CD4-positive, CD25-positive, alpha-beta regulatory T cell (primary cell): ENCODE measurements at regions not wholly inside any gene's neighbourhood (a gene's known extent, or its start where the extent isn't known, plus 50 kb on each side); places are given as distances from the start of the nearest gene placed in this dataset.

ENCODE experiments used
- ATAC-seq, 2 donors: fragments of 150-1000 bp; cut with Tn5 transposase; one replicate each; pipeline ENCODE4 v1.10.0; 2021; ENCODE audit warnings: low read depth in 2 of 2, moderate number of reproducible peaks in 2 of 2, moderate library complexity in 1 of 2
- DNase-seq, 3 donors: peaks; one replicate each; pipeline versions ENCODE4 v3.0.0 to v3.0.0-alpha.2; 2012 to 2022; ENCODE audit warnings: mixed read lengths in 1 of 3
- H3K27ac ChIP-seq: one replicate; pipeline ENCODE4 v1.7.0; 2013; ENCODE audit warnings: mild to moderate bottlenecking, low read length; ENCODE audit not compliant: insufficient read depth, poor library complexity, severe bottlenecking
- H3K27me3 ChIP-seq: one replicate; pipeline ENCODE4 v1.7.0; 2013; ENCODE audit warnings: low read length; ENCODE audit not compliant: control insufficient read depth, insufficient read depth
- H3K36me3 ChIP-seq: one replicate; pipeline ENCODE4 v1.7.0; 2013; ENCODE audit warnings: mild to moderate bottlenecking, low read length, moderate library complexity; ENCODE audit not compliant: control insufficient read depth, insufficient read depth
- H3K4me1 ChIP-seq: 2 replicates; pipeline ENCODE4 v1.7.0; 2013; ENCODE audit warnings: mild to moderate bottlenecking, low read length; ENCODE audit not compliant: insufficient read depth, control insufficient read depth, poor library complexity, severe bottlenecking
- H3K4me3 ChIP-seq: one replicate; pipeline ENCODE4 v1.7.0; 2013; ENCODE audit warnings: low read depth, mild to moderate bottlenecking, low read length, moderate library complexity
- H3K9me3 ChIP-seq, 2 experiments: 1 replicate in 1 of 2; 2 replicates in 1 of 2; pipeline ENCODE4 v1.7.0; 2013; ENCODE audit warnings: low read length in 2 of 2, mild to moderate bottlenecking in 1 of 2, moderate library complexity in 1 of 2; ENCODE audit not compliant: control insufficient read depth in 2 of 2
- H3K27ac Mint-ChIP-seq, 3 donors: one replicate each; pipeline ENCODE4 v1.8.0; 2020 to 2022; ENCODE audit warnings: mild to moderate bottlenecking in 3 of 3, mixed read lengths in 3 of 3, moderate library complexity in 2 of 3
- H3K27me3 Mint-ChIP-seq: one replicate; pipeline ENCODE4 v1.8.0; 2022; ENCODE audit warnings: mild to moderate bottlenecking, mixed read lengths
- H3K36me3 Mint-ChIP-seq: one replicate; pipeline ENCODE4 v1.8.0; 2020; ENCODE audit warnings: mixed read lengths
- H3K4me1 Mint-ChIP-seq, 4 donors: one replicate each; pipeline ENCODE4 v1.8.0; 2020 to 2022; ENCODE audit warnings: mixed read lengths in 4 of 4, mild to moderate bottlenecking in 1 of 4
- H3K4me3 Mint-ChIP-seq, 4 donors: one replicate each; pipeline ENCODE4 v1.8.0; 2020 to 2022; ENCODE audit warnings: mild to moderate bottlenecking in 4 of 4, mixed read lengths in 4 of 4, moderate library complexity in 3 of 4
- H3K9me3 Mint-ChIP-seq, 7 donors: one replicate each; pipeline ENCODE4 v1.8.0; 2020 to 2022; ENCODE audit warnings: mixed read lengths in 7 of 7, mild to moderate bottlenecking in 3 of 7, moderate library complexity in 2 of 7

GRCh38 chr17:34117332-34117731, 137.8 kb upstream of the CCL2 start:
- H3K4me1 Mint-ChIP-seq: no peaks in the 10 kb centered on the region
- no peaks in the 10 kb centered on the region for H3K36me3 Mint-ChIP-seq
- DNase-seq (no peak), ATAC-seq (no peak)
- no peaks in the 10 kb centered on the region for H3K4me1 ChIP-seq
- H3K9me3 ChIP-seq: no peaks in the 10 kb centered on the region
- no peak overlapping the region for H3K27ac ChIP-seq
- no peaks in the 10 kb centered on the region for H3K36me3 ChIP-seq
- no peak overlapping the region for H3K4me3 Mint-ChIP-seq
- no peak overlapping the region for H3K4me3 ChIP-seq
- H3K27ac Mint-ChIP-seq: no peak overlapping the region
- H3K27me3 Mint-ChIP-seq: peaks cover 5% of the 10 kb centered on the region
- H3K27me3 ChIP-seq: no peaks in the 10 kb centered on the region
- peaks cover 0 to 6% (median 0%) of the 10 kb centered on the region in 7 donors for H3K9me3 Mint-ChIP-seq

GRCh38 chr17:34117811-34118210, 137.3 kb upstream of the CCL2 start:
- no peak overlapping the region for H3K4me3 ChIP-seq
- H3K36me3 ChIP-seq: no peaks in the 10 kb centered on the region
- H3K4me1 ChIP-seq: no peaks in the 10 kb centered on the region
- Mint-ChIP-seq H3K4me1 (no peaks in the 10 kb centered on the region), H3K36me3 (no peaks in the 10 kb centered on the region), H3K9me3 (peaks cover 0 to 6% (median 0%) of the 10 kb centered on the region in 7 donors), H3K27ac (no peak overlapping the region), H3K27me3 (peaks cover 5% of the 10 kb centered on the region), H3K4me3 (no peak overlapping the region)
- ATAC-seq (no peak), DNase-seq (no peak)
- H3K27ac ChIP-seq: no peak overlapping the region
- H3K27me3 ChIP-seq: no peaks in the 10 kb centered on the region
- H3K9me3 ChIP-seq: no peaks in the 10 kb centered on the region

- Mint-ChIP-seq H3K36me3 (no peaks in the 10 kb centered on the region), H3K4me1 (no peaks in the 10 kb centered on the region), H3K27me3 (peaks cover 5% of the 10 kb centered on the region), H3K4me3 (no peak overlapping the region), H3K27ac (no peak overlapping the region), H3K9me3 (peaks cover 0 to 6% (median 0%) of the 10 kb centered on the region in 7 donors)
- DNase-seq (no peak), ATAC-seq (no peak)
- Histone ChIP-seq H3K36me3 (no peaks in the 10 kb centered on the region), H3K4me3 (no peak overlapping the region), H3K9me3 (no peaks in the 10 kb centered on the region), H3K27me3 (no peaks in the 10 kb centered on the region), H3K27ac (no peak overlapping the region), H3K4me1 (no peaks in the 10 kb centered on the region)
Observed at GRCh38 chr17:34118564-34118963, 136.5 kb upstream of the CCL2 start.

- H3K27me3 ChIP-seq: no peaks in the 10 kb centered on the region
- no peak for ATAC-seq
- H3K27me3 Mint-ChIP-seq: peaks cover 4% of the 10 kb centered on the region
Observed at GRCh38 chr17:34121311-34121710, 133.8 kb upstream of the CCL2 start.

GRCh38 chr17:34122515-34122914, 132.6 kb upstream of the CCL2 start:
- H3K4me1 ChIP-seq: no peaks in the 10 kb centered on the region
- no peak for ATAC-seq
- no peaks in the 10 kb centered on the region for H3K9me3 ChIP-seq
- Mint-ChIP-seq H3K27me3 (peaks cover 4% of the 10 kb centered on the region), H3K4me1 (no peaks in the 10 kb centered on the region), H3K27ac (no peak overlapping the region), H3K36me3 (no peaks in the 10 kb centered on the region), H3K9me3 (no peaks in the 10 kb centered on the region), H3K4me3 (no peak overlapping the region)
- H3K36me3 ChIP-seq: no peaks in the 10 kb centered on the region
- H3K4me3 ChIP-seq: no peak overlapping the region
- DNase-seq: no peak
- no peaks in the 10 kb centered on the region for H3K27me3 ChIP-seq
- H3K27ac ChIP-seq: no peak overlapping the region

More at GRCh38 chr17:34121311-34121710, 133.8 kb upstream of the CCL2 start:
- H3K27ac ChIP-seq: no peak overlapping the region
- H3K9me3 Mint-ChIP-seq: peaks cover 0 to 4% (median 0%) of the 10 kb centered on the region in 7 donors
- no peaks in the 10 kb centered on the region for H3K9me3 ChIP-seq
- H3K4me3 Mint-ChIP-seq: no peak overlapping the region
- H3K36me3 ChIP-seq: no peaks in the 10 kb centered on the region
- DNase-seq: no peak
- H3K36me3 Mint-ChIP-seq: no peaks in the 10 kb centered on the region
- no peaks in the 10 kb centered on the region for H3K4me1 Mint-ChIP-seq
- no peaks in the 10 kb centered on the region for H3K4me1 ChIP-seq
- no peak overlapping the region for H3K27ac Mint-ChIP-seq
- no peak overlapping the region for H3K4me3 ChIP-seq

GRCh38 chr17:34125010-34125409, 130.1 kb upstream of the CCL2 start:
- Histone ChIP-seq H3K36me3 (no peaks in the 10 kb centered on the region), H3K4me1 (no peaks in the 10 kb centered on the region), H3K4me3 (no peak overlapping the region), H3K27me3 (no peaks in the 10 kb centered on the region), H3K27ac (no peak overlapping the region), H3K9me3 (no peaks in the 10 kb centered on the region)
- H3K27ac Mint-ChIP-seq: no peak overlapping the region
- peaks cover 4% of the 10 kb centered on the region for H3K27me3 Mint-ChIP-seq
- H3K4me3 Mint-ChIP-seq: no peak overlapping the region
- H3K4me1 Mint-ChIP-seq: no peaks in the 10 kb centered on the region
- no peaks in the 10 kb centered on the region for H3K9me3 Mint-ChIP-seq
- no peaks in the 10 kb centered on the region for H3K36me3 Mint-ChIP-seq
- ATAC-seq: no peak
- DNase-seq: no peak

GRCh38 chr17:34125921-34126320, 129.2 kb upstream of the CCL2 start:
- no peaks in the 10 kb centered on the region for H3K9me3 Mint-ChIP-seq
- peaks cover 4% of the 10 kb centered on the region for H3K27me3 Mint-ChIP-seq
- ATAC-seq: no peak

GRCh38 chr17:34126496-34126895, 128.6 kb upstream of the CCL2 start:
- Mint-ChIP-seq H3K4me1 (no peaks in the 10 kb centered on the region), H3K27me3 (peaks cover 4% of the 10 kb centered on the region), H3K9me3 (no peaks in the 10 kb centered on the region)

More at GRCh38 chr17:34125921-34126320, 129.2 kb upstream of the CCL2 start:
- Histone ChIP-seq H3K36me3 (no peaks in the 10 kb centered on the region), H3K4me1 (no peaks in the 10 kb centered on the region), H3K9me3 (no peaks in the 10 kb centered on the region), H3K27ac (no peak overlapping the region), H3K4me3 (no peak overlapping the region), H3K27me3 (no peaks in the 10 kb centered on the region)
- Mint-ChIP-seq H3K36me3 (no peaks in the 10 kb centered on the region), H3K4me3 (no peak overlapping the region), H3K4me1 (no peaks in the 10 kb centered on the region), H3K27ac (no peak overlapping the region)
- DNase-seq: no peak

More at GRCh38 chr17:34126496-34126895, 128.6 kb upstream of the CCL2 start:
- no peaks in the 10 kb centered on the region for H3K36me3 Mint-ChIP-seq
- H3K27ac Mint-ChIP-seq: no peak overlapping the region
- Histone ChIP-seq H3K27ac (no peak overlapping the region), H3K4me3 (no peak overlapping the region), H3K4me1 (no peaks in the 10 kb centered on the region), H3K9me3 (no peaks in the 10 kb centered on the region), H3K36me3 (no peaks in the 10 kb centered on the region), H3K27me3 (no peaks in the 10 kb centered on the region)
- ATAC-seq (no peak), DNase-seq (no peak)
- no peak overlapping the region for H3K4me3 Mint-ChIP-seq
